ENCODE measurements at regions not wholly inside any gene's neighbourhood (a gene's known extent, or its start where the extent isn't known, plus 50 kb on each side); places are given as distances from the start of the nearest gene placed in this dataset.

- Mint-ChIP-seq H3K36me3 (ENCODE audit: low read depth) (no peaks in the 10 kb centered on the region), H3K27me3 (ENCODE audit: low read depth) (no peaks in the 10 kb centered on the region), H3K4me3 (no peak overlapping the region), H3K9me3 (ENCODE audit: insufficient read depth) (no peaks in the 10 kb centered on the region), H3K27ac (no peak overlapping the region), H3K4me1 (ENCODE audit: low read depth) (no peaks in the 10 kb centered on the region)
- ChIA-PET CTCF (no interaction called here), POLR2A (no interaction called here)
- DNase-seq = no peak
- ATAC-seq = no peak
Measured at GRCh38 chr10:121425623-121426022, 172.6 kb downstream of the FGFR2 start.

- no peak for ATAC-seq
- CTCF ChIA-PET = no interaction called here
- H3K4me1 Mint-ChIP-seq (ENCODE audit: low read depth) = no peaks in the 10 kb centered on the region
- no peaks in the 10 kb centered on the region for H3K9me3 Mint-ChIP-seq (ENCODE audit: insufficient read depth)
- H3K36me3 Mint-ChIP-seq (ENCODE audit: low read depth) = no peaks in the 10 kb centered on the region
- no peak for DNase-seq
- no peak overlapping the region for H3K27ac Mint-ChIP-seq
- H3K4me3 Mint-ChIP-seq = no peak overlapping the region
- POLR2A ChIA-PET = no interaction called here
- H3K27me3 Mint-ChIP-seq (ENCODE audit: low read depth) = no peaks in the 10 kb centered on the region
Measured at GRCh38 chr10:121426307-121426706, 171.9 kb downstream of the FGFR2 start.

Data from activated CD8-positive, alpha-beta T cell treated with anti-CD3 and anti-CD28 coated beads, Interleukin-2, amount 10 ng/mL, durations not matched to agents 7 days and 5 days (primary cell).